ENCODE measurements at regions not wholly inside any gene's neighbourhood (a gene's known extent, or its start where the extent isn't known, plus 50 kb on each side); places are given as distances from the start of the nearest gene placed in this dataset.

GRCh38 chr1:5706239-5706638 is 286.0 kb downstream of the NPHP4 start:
- no peak overlapping the region for H3K4me3 ChIP-seq (ENCODE audit: low read depth, low read length)
- DNase-seq (ENCODE audit: low read depth): no peak
- TF ChIP-seq, protein P1, sequence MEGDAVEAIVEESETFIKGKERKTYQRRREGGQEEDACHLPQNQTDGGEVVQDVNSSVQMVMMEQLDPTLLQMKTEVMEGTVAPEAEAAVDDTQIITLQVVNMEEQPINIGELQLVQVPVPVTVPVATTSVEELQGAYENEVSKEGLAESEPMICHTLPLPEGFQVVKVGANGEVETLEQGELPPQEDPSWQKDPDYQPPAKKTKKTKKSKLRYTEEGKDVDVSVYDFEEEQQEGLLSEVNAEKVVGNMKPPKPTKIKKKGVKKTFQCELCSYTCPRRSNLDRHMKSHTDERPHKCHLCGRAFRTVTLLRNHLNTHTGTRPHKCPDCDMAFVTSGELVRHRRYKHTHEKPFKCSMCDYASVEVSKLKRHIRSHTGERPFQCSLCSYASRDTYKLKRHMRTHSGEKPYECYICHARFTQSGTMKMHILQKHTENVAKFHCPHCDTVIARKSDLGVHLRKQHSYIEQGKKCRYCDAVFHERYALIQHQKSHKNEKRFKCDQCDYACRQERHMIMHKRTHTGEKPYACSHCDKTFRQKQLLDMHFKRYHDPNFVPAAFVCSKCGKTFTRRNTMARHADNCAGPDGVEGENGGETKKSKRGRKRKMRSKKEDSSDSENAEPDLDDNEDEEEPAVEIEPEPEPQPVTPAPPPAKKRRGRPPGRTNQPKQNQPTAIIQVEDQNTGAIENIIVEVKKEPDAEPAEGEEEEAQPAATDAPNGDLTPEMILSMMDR (IDR thresholded peaks at IDR 0.05; ENCODE audit: low read depth, low read length, missing control alignments): no peak

DNA sequence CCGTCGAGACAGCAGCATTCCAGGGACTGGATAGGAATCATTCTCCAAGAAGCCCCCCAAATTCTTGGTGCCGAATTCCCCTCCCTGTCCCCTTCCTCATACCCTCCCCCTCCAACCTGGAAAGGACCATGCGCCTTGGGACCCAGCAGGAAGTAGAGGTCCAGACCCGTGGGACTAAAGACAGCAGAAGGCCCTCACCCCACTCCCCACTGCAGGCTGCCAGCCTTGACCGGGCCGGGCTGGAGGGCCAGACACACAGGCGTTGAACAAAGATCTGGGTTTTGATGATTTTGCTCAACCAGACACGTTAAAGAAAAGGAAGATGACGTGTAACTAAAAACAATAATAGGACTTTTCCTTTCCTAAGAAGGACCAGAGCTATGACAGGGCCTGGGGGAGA is 286.5 kb downstream of the NPHP4 start:
- no peak overlapping the region for H3K4me3 ChIP-seq (ENCODE audit: low read depth, low read length)
- no peak for DNase-seq (ENCODE audit: low read depth)
- TF ChIP-seq, protein P1 (IDR thresholded peaks at IDR 0.05; ENCODE audit: low read depth, low read length, missing control alignments): no peak

DNA sequence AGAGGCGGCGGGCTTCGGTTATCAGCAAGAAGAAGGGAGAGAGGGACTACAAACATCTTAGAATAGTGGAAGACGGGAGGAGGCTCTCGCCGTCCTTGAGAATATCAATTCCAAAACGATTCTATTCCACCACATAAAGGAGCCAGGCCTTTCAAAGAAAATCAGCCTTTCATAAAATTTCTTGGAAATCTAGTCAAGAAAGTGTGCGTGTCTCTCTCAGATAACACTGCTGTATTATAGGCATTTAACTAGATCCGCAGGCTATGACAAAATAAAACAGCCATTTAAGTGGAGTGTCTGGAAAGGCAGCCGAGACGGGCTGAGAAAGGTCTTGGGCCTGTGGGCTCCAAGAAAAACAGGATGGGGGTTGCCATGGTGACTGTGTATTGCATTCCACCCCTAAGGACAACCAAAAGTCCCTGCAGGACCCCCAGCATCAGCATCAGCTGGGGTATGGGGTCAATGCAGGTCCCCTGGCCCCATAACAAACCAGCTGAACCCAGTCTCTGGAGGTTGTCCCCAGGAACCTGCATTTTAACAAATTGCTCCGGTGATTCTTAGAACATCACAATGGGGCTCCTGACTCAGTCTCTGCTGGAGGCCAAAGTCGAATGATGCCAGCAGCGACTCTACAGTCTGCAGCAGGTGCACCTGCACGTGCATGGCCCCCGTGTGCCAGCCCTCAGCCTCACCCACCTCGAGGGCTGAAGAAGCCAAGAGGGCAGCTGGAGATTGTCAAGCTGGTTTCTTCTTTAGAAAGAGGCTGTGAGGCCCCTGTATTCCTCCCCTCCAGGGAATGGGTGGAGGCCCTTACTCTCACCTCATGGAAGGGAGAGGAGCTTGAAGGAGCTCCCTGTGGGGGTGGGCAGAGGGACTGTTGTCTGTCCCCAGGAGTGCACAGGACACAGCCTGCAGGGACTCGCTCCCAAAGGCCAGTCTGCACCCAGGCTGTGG is 287.4 kb downstream of the NPHP4 start:
- H3K4me3 ChIP-seq (ENCODE audit: low read depth, low read length): no peak overlapping the region
- TF ChIP-seq, protein P1 (IDR thresholded peaks at IDR 0.05; ENCODE audit: low read depth, low read length, missing control alignments): no peak
- DNase-seq (ENCODE audit: low read depth): no peak

DNA sequence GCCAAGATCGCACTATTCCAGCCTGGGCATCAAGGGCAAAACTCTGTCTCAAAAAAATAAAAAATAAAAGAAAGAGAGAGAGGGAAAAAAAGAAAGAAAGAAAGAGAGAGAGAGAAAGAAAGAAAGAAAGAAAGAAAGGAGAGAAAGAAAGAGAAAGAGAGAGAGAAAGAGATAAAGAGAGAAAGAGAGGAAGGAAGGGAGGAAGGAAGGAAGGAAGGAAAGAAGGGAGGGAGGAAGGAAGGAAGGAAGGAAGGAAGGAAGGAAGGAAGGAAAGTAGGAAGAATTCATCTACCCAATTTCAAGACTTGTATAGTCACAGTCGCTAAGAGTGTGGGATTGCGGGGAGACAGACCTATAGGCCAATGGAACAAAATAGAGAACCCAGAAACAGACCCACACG is 290.6 kb downstream of the NPHP4 start:
- no peak for DNase-seq (ENCODE audit: low read depth)
- H3K4me3 ChIP-seq (ENCODE audit: low read depth, low read length): no peak overlapping the region
- TF ChIP-seq, protein P1 (IDR thresholded peaks at IDR 0.05; ENCODE audit: low read depth, low read length, missing control alignments): no peak

DNA sequence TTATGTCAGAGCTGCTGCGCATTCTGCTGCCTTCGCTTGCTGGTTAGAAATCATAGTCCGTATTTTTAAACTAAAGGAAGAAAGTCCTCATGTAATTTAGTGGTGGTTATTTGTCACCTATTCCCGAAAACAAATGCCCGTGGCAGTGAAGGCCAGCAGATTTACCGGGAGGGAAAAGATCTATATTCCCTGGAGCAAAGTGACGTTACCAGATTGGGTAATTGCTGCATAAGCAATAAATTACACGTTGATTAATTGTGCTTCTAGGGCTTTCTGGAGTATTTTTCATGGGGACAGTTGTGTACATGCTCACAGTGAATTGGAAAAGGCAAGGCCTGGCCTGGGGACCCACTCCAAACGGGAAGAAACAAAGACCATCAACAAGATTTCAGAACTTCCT is 298.7 kb downstream of the NPHP4 start:
- H3K4me3 ChIP-seq (ENCODE audit: low read depth, low read length): no peak overlapping the region
- no peak for DNase-seq (ENCODE audit: low read depth)
- TF ChIP-seq, protein P1 (IDR thresholded peaks at IDR 0.05; ENCODE audit: low read depth, low read length, missing control alignments): no peak

DNA sequence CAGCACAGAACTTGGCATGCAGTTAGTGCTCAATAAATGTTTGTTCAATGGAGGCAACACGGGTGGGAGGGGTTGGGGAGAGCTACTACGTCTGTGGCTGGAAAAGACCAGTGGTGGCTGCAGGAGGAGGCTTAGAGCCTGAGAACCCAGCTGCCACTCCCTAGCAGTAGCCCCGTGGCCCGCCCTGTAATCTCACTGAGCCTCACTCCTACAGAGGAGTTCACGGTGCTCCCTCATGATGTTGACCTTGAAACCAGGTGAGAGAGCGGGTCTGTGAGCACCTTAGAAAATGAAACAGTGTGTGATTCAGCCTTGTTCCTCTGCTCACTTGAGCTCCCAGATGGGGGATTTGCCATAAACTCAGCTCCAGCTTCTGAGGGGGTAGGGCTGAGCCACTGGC is 299.6 kb downstream of the NPHP4 start:
- TF ChIP-seq, protein P1 (IDR thresholded peaks at IDR 0.05; ENCODE audit: low read depth, low read length, missing control alignments): no peak
- no peak for DNase-seq (ENCODE audit: low read depth)
- no peak overlapping the region for H3K4me3 ChIP-seq (ENCODE audit: low read depth, low read length)

All from GM12864 (cell line).